ENCODE measurements at regions not wholly inside any gene's neighbourhood (a gene's known extent, or its start where the extent isn't known, plus 50 kb on each side); places are given as distances from the start of the nearest gene placed in this dataset.

DNA sequence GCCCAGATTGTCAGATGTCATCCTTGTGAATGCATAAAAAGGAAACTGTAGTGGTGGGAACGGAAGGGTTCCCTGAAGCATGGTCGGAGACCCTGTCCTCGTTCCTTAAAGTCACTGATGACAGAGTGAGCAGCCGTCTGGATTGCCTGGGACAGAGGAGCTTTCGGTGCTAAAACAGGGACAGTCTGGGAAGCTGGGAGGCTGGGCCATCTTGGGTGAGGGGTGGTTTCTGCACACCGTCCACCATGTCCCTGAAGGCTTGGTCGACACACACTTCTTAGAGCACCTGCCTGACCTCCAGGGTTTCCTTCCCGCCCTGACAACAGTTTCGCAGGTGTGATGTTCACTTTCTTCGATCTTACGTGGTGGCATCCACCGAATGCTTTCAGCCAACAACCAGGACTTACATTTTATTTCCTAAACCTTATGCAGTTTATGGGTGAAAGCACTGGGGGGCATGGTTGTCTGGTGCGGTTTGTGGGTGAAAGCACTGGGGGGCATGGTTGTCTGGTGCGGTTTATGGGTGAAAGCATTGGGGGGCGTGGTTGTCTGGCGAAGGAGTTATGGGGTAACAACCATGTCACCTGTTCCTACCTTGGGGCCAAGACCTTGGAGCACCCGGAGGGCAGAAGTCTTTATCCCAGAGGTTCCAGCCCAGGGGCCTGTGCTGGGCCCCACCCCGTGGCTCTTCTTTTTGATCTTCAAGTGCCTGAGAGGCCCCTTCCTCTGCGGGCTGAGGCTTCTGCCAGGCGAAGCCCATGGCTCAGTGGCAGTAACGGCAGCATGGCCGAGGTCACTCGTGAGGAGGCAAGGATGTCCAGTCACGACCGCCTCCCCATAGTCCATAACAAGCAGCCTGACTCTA, 81.7 kb upstream of the FRMD1 start:
- TF ChIP-seq POLR2A (IDR thresholded peaks at IDR 0.05) (no peak), CTCF (IDR thresholded peaks at IDR 0.05) (no peak)
